OCI-LY1 (cell line): ENCODE measurements at regions not wholly inside any gene's neighbourhood (a gene's known extent, or its start where the extent isn't known, plus 50 kb on each side); places are given as distances from the start of the nearest gene placed in this dataset.

Experiments
- EZH2 ChIP-seq: fragments of 200-600 bp; sonication (generic), shearing (Covaris generic); IDR thresholded peaks from 2 replicates; pipeline ENCODE4 v1.8.0; 2017; ENCODE audit warnings: borderline replicate concordance, mixed run types, mild to moderate bottlenecking, antibody characterized with exemption, low read length, moderate library complexity, mixed read lengths
- TF ChIP-seq, protein P1 (sequence below): fragments of 200-600 bp; sonication (generic), shearing (Covaris generic); IDR thresholded peaks from 2 replicates; pipeline ENCODE4 v1.5.1; 2017; ENCODE audit warnings: mild to moderate bottlenecking, antibody characterized with exemption, low read length, moderate library complexity, mixed read lengths

DNA sequence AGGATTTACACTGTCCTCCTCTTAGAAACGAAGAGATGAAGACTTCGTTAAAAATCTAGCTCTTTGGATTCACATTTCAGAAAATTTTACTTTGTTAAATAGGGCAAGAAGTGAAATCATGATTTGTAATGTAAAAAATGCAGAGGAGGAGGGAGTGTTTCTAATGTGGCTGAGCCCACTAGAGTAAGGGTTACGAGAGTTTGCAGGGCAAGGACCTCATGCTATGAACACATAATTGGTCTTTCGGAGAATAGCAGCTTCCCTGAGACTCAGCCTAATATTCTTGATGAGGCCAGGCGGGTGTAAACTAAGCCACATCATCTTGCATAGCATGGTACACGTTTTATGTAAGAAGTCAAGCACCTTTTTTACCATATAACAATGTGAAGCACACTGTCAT, 191.0 kb upstream of the ADAMTS16 start:
- TF ChIP-seq, protein P1, sequence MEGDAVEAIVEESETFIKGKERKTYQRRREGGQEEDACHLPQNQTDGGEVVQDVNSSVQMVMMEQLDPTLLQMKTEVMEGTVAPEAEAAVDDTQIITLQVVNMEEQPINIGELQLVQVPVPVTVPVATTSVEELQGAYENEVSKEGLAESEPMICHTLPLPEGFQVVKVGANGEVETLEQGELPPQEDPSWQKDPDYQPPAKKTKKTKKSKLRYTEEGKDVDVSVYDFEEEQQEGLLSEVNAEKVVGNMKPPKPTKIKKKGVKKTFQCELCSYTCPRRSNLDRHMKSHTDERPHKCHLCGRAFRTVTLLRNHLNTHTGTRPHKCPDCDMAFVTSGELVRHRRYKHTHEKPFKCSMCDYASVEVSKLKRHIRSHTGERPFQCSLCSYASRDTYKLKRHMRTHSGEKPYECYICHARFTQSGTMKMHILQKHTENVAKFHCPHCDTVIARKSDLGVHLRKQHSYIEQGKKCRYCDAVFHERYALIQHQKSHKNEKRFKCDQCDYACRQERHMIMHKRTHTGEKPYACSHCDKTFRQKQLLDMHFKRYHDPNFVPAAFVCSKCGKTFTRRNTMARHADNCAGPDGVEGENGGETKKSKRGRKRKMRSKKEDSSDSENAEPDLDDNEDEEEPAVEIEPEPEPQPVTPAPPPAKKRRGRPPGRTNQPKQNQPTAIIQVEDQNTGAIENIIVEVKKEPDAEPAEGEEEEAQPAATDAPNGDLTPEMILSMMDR: no peak
- TF ChIP-seq EZH2: no peak
